AG04450 (cell line): ENCODE measurements at regions not wholly inside any gene's neighbourhood (a gene's known extent, or its start where the extent isn't known, plus 50 kb on each side); places are given as distances from the start of the nearest gene placed in this dataset.

Experiments
- CTCF ChIA-PET: fragments of 300-600, 350-600 bp; formaldehyde crosslinking; extraction: SDS; loops from one replicate; lab custom pipeline; 2022; ENCODE audit warnings: antibody characterized with exemption, inconsistent platforms; lab: Charles Lee
- POLR2A ChIA-PET: fragments of 350-600 bp; formaldehyde crosslinking; extraction: SDS; loops from one replicate; lab custom pipeline; 2021; ENCODE audit warnings: antibody characterized with exemption, inconsistent platforms; lab: Yijun Ruan, JAX
- DNase-seq: peaks from one replicate; pipeline ENCODE4 v3.0.0-alpha.2; 2011; ENCODE audit warnings: low read depth, low spot score
- H3K27ac ChIP-seq: one replicate; pipeline ENCODE4 v1.5.1; 2012; ENCODE audit warnings: low read depth, low read length, control low read depth
- H3K27me3 ChIP-seq: one replicate; pipeline ENCODE4 v1.6.0; 2012; ENCODE audit warnings: low read length; ENCODE audit not compliant: control insufficient read depth, insufficient read depth
- H3K4me3 ChIP-seq: 2 replicates; pipeline ENCODE4 v1.5.1; 2011; ENCODE audit warnings: mild to moderate bottlenecking, low read depth, low read length, control low read depth
- H3K9me3 ChIP-seq: 2 replicates; pipeline ENCODE4 v1.5.1; 2012; ENCODE audit warnings: low read length; ENCODE audit not compliant: control insufficient read depth, insufficient read depth
- TF ChIP-seq, protein P1 (sequence below): IDR thresholded peaks from 2 replicates; pipeline ENCODE4 v1.5.1; 2011; ENCODE audit warnings: low read depth, low read length, control low read depth, inconsistent platforms

DNA sequence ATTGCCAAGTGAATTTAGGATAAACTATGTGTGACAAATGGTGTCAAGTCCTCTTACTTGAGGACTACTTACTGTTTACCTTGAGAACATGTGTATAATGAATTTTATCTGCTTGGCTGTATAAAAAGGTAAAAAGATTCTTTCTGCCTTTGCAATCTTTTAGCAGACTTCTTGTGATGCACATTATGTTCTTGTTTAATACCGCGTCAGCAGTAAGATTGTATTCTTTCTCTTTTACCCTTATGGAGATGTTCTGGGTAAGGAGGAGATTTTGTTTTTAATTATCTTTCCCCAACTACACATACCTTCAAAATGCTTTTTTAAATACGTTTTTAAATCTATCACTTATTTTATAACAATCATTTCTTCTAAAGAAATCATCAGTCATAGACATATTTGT is 1166.4 kb upstream of the CNTN5 start:
- H3K4me3 ChIP-seq, result no peak overlapping the region
- TF ChIP-seq, protein P1, sequence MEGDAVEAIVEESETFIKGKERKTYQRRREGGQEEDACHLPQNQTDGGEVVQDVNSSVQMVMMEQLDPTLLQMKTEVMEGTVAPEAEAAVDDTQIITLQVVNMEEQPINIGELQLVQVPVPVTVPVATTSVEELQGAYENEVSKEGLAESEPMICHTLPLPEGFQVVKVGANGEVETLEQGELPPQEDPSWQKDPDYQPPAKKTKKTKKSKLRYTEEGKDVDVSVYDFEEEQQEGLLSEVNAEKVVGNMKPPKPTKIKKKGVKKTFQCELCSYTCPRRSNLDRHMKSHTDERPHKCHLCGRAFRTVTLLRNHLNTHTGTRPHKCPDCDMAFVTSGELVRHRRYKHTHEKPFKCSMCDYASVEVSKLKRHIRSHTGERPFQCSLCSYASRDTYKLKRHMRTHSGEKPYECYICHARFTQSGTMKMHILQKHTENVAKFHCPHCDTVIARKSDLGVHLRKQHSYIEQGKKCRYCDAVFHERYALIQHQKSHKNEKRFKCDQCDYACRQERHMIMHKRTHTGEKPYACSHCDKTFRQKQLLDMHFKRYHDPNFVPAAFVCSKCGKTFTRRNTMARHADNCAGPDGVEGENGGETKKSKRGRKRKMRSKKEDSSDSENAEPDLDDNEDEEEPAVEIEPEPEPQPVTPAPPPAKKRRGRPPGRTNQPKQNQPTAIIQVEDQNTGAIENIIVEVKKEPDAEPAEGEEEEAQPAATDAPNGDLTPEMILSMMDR, result no peak
- DNase-seq, result no peak
- H3K9me3 ChIP-seq, result 0 out of 2 replicates have a peak, but pooled peaks cover 2% of the 10 kb centered on the region
- no peak overlapping the region for H3K27ac ChIP-seq
- ChIA-PET POLR2A (no interaction called here), CTCF (no interaction called here)
- no peaks in the 10 kb centered on the region for H3K27me3 ChIP-seq

DNA sequence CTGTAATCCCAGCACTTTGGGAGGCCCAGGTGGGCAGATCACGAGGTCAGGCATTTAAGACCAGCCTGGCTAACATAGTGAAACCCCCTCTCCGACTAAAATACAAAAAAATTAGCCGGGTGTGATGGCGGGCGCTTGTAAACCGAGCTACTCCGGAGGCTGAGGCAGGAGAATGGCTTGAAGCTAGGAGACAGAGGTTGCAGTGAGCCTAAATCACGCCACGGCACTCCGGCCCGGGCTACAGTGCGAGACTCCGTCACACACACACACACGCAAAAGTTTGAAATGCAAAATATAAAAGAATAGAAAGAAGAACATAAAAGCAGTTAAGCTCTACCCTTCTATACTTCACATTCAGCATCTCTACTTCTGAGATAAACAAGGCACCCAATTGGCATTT is 1165.9 kb upstream of the CNTN5 start:
- CTCF ChIA-PET, result no interaction called here
- Histone ChIP-seq H3K4me3 (no peak overlapping the region), H3K27me3 (no peaks in the 10 kb centered on the region), H3K27ac (no peak overlapping the region), H3K9me3 (0 out of 2 replicates have a peak, but pooled peaks cover 2% of the 10 kb centered on the region)
- DNase-seq, result no peak
- POLR2A ChIA-PET, result no interaction called here
- TF ChIP-seq, protein P1, result no peak

DNA sequence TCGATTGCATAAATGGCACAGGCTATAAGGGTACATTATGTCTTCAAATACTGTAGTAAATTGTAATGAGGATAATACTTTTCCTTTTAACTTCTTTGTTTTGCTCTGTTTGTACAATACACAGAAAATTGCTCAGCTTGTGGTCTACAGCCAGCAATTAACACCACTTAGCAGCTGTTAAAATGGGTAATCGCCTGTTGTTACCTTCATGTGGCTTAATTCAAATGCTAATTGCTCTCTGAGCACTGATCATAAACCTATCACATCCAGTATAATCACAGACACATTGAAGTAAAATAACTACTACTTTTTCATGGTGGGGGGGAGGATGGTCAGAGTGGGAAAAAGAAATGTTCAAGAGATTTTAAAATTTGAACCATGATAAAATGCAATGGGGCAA is 1164.1 kb upstream of the CNTN5 start:
- ChIA-PET CTCF (no interaction called here), POLR2A (no interaction called here)
- TF ChIP-seq, protein P1, result no peak

DNA sequence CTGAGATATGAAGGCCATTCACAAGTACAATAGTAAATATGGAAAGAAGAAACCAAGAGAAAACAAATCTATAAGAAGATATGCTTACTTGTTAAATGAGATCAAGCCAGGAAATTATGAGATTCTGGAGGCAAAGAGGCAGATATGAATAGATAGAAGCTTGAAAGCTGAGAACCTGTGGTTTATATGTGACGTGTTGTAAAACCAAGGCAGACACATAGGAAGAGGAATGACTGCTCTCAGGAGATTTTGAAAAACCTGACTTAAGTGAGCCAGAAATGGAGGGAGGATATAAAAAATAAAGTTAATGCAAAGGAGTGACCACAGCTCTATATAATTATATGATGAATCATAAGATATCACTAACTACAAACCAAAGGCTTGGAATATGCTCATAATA is 1160.5 kb upstream of the CNTN5 start:
- H3K27ac ChIP-seq, result no peak overlapping the region
- DNase-seq, result no peak

More for the DNA sequence above, 1164.1 kb upstream of the CNTN5 start:
- 0 out of 2 replicates have a peak, but pooled peaks cover 2% of the 10 kb centered on the region for H3K9me3 ChIP-seq
- H3K27ac ChIP-seq, result no peak overlapping the region
- H3K4me3 ChIP-seq, result no peak overlapping the region
- no peak for DNase-seq
- H3K27me3 ChIP-seq, result no peaks in the 10 kb centered on the region

DNA sequence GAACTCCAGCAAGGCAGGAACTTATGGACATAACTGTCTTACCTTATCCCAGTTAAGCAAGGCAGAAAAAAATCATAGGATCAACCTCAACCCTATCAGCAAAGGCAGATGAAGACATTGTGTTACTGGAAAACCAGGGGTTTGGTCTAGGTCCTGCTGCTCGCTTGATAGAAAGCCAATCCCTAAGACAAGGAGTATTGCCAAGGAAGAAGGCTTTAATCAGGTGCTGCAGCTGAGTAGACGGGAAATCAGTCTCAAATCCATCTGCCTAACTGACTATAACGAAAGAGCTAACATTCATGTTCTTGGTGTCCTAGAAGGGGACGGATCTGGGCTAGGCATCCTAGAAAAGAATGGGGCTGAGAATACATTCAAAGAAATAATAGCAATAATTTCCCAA is 1158.7 kb upstream of the CNTN5 start:
- DNase-seq, result no peak
- no peaks in the 10 kb centered on the region for H3K9me3 ChIP-seq
- POLR2A ChIA-PET, result no interaction called here
- TF ChIP-seq, protein P1, result no peak
- no peak overlapping the region for H3K4me3 ChIP-seq
- CTCF ChIA-PET, result no interaction called here
- H3K27ac ChIP-seq, result no peak overlapping the region
- no peaks in the 10 kb centered on the region for H3K27me3 ChIP-seq

More for the DNA sequence above, 1160.5 kb upstream of the CNTN5 start:
- Histone ChIP-seq H3K9me3 (no peaks in the 10 kb centered on the region), H3K27me3 (no peaks in the 10 kb centered on the region), H3K4me3 (no peak overlapping the region)
- TF ChIP-seq, protein P1, result no peak
- CTCF ChIA-PET, result no interaction called here
- POLR2A ChIA-PET, result no interaction called here
